ENCODE measurements at regions not wholly inside any gene's neighbourhood (a gene's known extent, or its start where the extent isn't known, plus 50 kb on each side); places are given as distances from the start of the nearest gene placed in this dataset.
"Not testable (repeated sequence)": the region's sequence is repeated elsewhere in the genome, so short reads cannot be mapped to it uniquely, and the experiment has no call there.

GRCh38 chr19:5285311-5285710, 55.3 kb downstream of the PTPRS start:
- no peak for DNase-seq (ENCODE audit: extremely low read depth, low read depth)
- TF ChIP-seq, protein P1, sequence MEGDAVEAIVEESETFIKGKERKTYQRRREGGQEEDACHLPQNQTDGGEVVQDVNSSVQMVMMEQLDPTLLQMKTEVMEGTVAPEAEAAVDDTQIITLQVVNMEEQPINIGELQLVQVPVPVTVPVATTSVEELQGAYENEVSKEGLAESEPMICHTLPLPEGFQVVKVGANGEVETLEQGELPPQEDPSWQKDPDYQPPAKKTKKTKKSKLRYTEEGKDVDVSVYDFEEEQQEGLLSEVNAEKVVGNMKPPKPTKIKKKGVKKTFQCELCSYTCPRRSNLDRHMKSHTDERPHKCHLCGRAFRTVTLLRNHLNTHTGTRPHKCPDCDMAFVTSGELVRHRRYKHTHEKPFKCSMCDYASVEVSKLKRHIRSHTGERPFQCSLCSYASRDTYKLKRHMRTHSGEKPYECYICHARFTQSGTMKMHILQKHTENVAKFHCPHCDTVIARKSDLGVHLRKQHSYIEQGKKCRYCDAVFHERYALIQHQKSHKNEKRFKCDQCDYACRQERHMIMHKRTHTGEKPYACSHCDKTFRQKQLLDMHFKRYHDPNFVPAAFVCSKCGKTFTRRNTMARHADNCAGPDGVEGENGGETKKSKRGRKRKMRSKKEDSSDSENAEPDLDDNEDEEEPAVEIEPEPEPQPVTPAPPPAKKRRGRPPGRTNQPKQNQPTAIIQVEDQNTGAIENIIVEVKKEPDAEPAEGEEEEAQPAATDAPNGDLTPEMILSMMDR (IDR thresholded peaks at IDR 0.05; ENCODE audit: low read depth, low read length) = no peak

GRCh38 chr19:5282901-5283300, 57.7 kb downstream of the PTPRS start:
- DNase-seq (ENCODE audit: extremely low read depth, low read depth) = no peak
- TF ChIP-seq, protein P1 (IDR thresholded peaks at IDR 0.05; ENCODE audit: low read depth, low read length) = no peak

DNA sequence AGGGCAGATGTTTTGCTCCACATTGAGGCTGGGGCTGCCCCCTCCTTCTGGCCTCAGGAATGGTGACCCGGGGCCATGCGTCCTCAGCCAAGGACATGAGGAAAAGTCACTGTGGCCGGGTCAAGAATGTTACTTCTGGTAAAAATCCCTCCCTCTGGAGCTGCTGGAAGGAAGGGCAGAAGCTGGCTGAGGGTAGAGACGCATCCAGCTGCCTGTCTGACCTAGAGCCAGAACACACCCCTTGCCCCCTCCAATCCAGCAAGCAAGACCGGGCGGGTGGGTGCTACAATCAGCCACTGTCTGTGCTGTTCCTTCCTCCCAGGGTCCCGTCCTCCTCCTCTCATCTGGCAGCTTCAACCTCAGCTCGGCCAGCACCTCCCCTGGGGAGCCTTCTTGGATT, 59.0 kb downstream of the PTPRS start:
- peak; percentile 19 for DNase-seq (ENCODE audit: extremely low read depth, low read depth)
- TF ChIP-seq, protein P1 (IDR thresholded peaks at IDR 0.05; ENCODE audit: low read depth, low read length) = no peak

DNA sequence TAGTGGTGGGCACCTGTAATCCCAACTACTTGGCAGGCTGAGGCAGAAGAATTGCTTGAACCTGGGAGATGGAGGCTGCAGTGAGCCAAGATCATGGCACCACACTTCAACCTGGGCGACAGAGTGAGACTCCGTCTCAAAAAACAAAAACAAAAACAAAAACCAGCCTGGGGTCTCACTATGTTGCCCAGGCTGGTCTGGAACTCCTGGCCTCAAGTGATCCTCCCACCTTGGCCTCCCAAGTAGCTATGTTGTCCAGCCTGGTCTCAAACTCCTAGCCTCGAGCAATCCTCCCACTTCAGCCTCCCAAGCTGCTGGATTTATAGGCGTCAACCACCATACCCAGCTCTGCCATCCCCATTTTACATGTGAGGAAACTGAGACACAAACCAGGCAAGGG, 64.9 kb downstream of the PTPRS start:
- not testable (repeated sequence) for DNase-seq (ENCODE audit: extremely low read depth, low read depth)

DNA sequence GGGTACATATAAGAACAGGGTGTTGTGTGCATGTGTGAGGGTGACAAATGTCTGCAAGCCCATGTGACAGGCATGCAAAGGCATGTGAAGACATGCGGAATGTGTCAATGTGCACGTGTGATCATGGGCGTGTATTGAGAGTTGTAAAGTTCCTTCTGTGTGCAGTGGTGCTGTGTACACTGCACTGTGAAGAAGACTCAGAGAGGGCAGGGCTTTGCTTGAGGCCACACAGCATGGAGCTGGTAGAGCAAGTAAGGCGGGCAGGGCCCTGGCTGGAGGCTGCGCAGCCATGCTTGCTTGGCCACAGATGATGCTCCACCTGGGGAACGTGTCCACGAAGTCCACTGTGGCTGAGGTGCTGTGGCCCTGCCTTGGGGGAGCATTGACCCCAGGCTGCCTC, 66.8 kb downstream of the PTPRS start:
- TF ChIP-seq, protein P1 (IDR thresholded peaks at IDR 0.05; ENCODE audit: low read depth, low read length) = no peak
- DNase-seq (ENCODE audit: extremely low read depth, low read depth) = no peak

- TF ChIP-seq, protein P1 (IDR thresholded peaks at IDR 0.05; ENCODE audit: low read depth, low read length) = no peak; the same call in 1 of the 2 replicates
- no peak for DNase-seq (ENCODE audit: extremely low read depth, low read depth)
Observed at GRCh38 chr19:5271145-5271544, 69.5 kb downstream of the PTPRS start.

- TF ChIP-seq, protein P1 (IDR thresholded peaks at IDR 0.05; ENCODE audit: low read depth, low read length) = no peak
- no peak for DNase-seq (ENCODE audit: extremely low read depth, low read depth)
Observed at GRCh38 chr19:5269926-5270325, 70.7 kb downstream of the PTPRS start.

DNA sequence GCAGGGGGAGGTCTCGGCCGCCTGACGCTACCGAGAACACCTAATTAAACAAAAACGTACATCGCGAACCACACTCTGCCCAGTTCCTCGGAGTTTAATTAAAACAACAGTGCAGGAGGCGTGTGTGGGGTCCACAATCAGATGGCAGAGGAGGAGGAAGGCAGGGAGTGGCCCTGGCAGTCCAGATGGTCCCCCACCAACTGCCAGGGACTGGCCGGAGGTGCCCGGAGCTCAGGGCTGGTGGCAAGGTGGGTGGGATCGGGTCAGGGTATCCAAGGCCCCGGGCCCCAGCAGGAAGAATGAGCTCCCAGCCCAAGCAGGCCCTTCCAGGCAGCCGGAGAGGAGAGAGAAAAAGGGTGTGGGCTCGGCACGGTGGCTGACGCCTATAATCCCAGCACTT, 71.3 kb downstream of the PTPRS start:
- TF ChIP-seq, protein P1 (IDR thresholded peaks at IDR 0.05; ENCODE audit: low read depth, low read length) = no peak
- DNase-seq (ENCODE audit: extremely low read depth, low read depth) = no peak
